ENCODE measurements at regions not wholly inside any gene's neighbourhood (a gene's known extent, or its start where the extent isn't known, plus 50 kb on each side); places are given as distances from the start of the nearest gene placed in this dataset.

GRCh38 chr2:75810611-75811330 lies 100.1 kb upstream of the GCFC2 start:
- no peak for DNase-seq (ENCODE audit: low read depth)
- no peak for TF ChIP-seq CTCF (conservative IDR thresholded peaks at IDR 0.05; ENCODE audit: low read depth, low read length)
- no peak overlapping the region for H3K4me3 ChIP-seq (ENCODE audit: low read depth, low read length)

GRCh38 chr2:75808793-75809535 lies 98.2 kb upstream of the GCFC2 start:
- H3K4me3 ChIP-seq (ENCODE audit: low read depth, low read length): no peak overlapping the region
- DNase-seq (ENCODE audit: low read depth): no peak
- TF ChIP-seq CTCF (conservative IDR thresholded peaks at IDR 0.05; ENCODE audit: low read depth, low read length): no peak

DNA sequence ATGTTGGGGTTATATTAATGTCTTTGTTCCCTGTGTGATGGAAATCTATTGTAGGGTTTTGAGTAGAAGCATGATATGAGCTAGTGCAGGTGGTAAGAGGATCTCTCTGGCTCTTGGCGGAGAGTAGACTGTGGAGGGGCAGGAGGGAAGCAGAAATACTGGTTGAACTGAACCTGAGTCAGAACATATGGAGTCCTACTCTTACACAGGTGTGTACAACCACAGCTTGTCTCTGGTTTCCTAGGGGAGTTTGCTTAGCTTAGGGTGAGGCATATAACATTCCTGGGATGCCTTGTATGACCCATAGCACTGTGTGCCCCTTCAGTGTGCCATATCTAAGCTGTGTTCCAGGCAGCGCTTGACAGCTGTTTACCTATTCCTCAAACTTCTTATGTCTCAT lies 97.3 kb upstream of the GCFC2 start:
- no peak overlapping the region for H3K4me3 ChIP-seq (ENCODE audit: low read depth, low read length)
- TF ChIP-seq CTCF (conservative IDR thresholded peaks at IDR 0.05; ENCODE audit: low read depth, low read length): no peak
- no peak for DNase-seq (ENCODE audit: low read depth)

GRCh38 chr2:75801234-75801982 lies 90.7 kb upstream of the GCFC2 start:
- DNase-seq (ENCODE audit: low read depth): no peak
- H3K4me3 ChIP-seq (ENCODE audit: low read depth, low read length): no peak overlapping the region
- TF ChIP-seq CTCF (conservative IDR thresholded peaks at IDR 0.05; ENCODE audit: low read depth, low read length): no peak

DNA sequence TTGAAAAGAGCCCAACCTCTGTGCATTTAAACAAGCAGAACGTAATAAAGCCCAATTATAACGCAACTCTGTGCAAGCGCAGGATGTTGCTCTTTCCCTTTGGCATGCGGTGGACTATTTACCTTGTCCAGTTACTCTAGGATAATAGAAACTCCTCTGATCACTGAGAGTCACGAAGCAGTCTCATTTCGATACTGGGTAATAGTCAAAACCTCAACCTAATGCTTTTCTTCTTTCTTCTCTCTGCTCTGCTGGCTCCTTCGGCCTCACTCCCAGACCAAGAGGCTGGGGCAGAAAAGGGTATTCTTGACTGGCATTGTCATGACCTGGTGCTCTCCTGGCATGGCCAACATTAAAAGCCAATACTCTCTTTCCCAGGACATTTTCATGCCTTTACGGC lies 89.7 kb upstream of the GCFC2 start:
- DNase-seq (ENCODE audit: low read depth): no peak
- no peak for TF ChIP-seq CTCF (conservative IDR thresholded peaks at IDR 0.05; ENCODE audit: low read depth, low read length)
- H3K4me3 ChIP-seq (ENCODE audit: low read depth, low read length): no peak overlapping the region

GRCh38 chr2:75799859-75800258 lies 89.1 kb upstream of the GCFC2 start:
- no peak for TF ChIP-seq CTCF (conservative IDR thresholded peaks at IDR 0.05; ENCODE audit: low read depth, low read length)
- no peak overlapping the region for H3K4me3 ChIP-seq (ENCODE audit: low read depth, low read length)
- no peak for DNase-seq (ENCODE audit: low read depth)
